ELF-1 (cell line): ENCODE measurements at regions not wholly inside any gene's neighbourhood (a gene's known extent, or its start where the extent isn't known, plus 50 kb on each side); places are given as distances from the start of the nearest gene placed in this dataset.

Experiments
- DNase-seq: peaks from one replicate; pipeline ENCODE4 v3.0.0-alpha.2; 2016; ENCODE audit warnings: low read depth, low spot score

DNA sequence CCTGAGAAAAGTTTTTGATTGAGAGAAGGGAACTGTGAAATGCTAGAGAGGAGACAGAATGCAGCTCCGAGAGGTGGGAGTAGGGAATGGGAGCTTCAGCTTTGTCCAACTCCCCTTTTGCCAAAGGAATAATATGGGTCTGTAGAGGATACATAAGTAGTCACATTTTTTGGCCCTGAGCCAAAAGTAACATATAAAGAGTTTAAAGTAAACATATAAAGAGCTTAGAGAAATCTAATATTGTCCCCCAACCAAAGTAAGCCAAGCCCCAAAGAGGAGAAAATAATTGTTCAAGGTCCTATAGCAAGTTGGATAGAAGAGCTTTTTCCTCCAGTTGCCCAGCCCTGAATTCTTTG is 215.1 kb downstream of the TMEM114 start:
- DNase-seq, result no peak

DNA sequence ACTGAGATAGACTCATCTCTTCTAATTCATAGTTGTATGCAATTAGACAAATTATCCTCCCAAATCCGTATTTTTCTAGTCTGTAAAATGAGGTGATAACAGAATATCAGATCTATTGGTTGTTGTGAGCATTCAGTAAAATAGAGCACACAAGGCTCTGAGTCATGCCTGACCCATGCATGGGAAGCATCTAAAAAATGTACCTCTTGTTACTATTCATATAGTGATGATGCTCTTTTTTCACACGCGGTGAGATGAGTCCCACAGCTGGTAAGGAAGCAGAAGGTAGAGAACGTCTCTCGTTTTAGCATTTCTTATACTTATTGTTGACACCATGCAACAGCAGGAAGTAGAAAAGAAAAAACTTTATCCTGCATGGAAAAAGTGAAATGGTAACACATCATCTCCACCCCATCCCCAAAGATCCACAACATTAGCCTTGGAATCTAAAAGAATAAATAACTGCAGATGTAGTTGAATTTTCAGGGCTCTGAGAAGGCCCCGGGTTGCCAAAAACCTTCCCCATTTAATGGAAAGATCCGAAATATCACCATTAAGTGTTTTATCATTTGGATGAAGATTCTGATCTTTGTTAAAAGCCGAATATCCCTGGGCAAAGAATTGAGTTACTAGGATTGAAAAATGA is 215.6 kb downstream of the TMEM114 start:
- no peak for DNase-seq

DNA sequence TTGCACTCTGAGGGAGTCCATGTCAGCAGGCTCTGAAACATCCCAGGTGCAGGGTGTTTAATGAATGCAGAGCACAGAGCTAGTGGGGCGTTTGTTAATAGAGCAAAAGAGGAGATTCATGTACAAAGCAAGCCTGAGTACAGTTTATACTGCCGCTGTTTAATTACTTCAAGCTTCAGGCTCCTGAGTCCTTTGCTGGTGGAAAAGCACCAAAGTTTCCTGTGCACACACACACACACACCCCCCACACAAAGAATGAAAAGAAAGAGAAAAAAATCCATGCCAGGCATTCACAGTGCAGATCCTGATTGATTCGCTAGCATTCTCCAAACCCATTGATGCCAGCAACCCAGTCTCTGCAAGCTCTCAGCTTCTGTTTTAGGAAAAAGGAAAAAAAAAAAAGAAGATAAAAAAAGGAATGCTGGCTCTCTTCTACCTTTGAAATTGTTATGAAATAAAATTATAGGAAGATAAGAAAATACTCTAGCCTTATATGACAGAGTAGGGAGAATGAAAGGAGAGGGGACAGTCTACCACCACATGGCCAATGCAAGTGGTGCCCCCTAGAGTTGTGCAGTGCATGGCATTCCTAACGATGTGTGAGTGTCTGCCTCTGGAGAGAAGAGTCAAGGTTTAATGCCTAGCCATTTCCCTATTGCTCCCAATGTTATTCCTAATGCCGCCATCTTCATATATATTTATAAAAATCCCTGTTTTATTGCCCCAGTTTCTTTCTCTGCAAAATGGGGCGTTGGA is 216.5 kb downstream of the TMEM114 start:
- no peak for DNase-seq

DNA sequence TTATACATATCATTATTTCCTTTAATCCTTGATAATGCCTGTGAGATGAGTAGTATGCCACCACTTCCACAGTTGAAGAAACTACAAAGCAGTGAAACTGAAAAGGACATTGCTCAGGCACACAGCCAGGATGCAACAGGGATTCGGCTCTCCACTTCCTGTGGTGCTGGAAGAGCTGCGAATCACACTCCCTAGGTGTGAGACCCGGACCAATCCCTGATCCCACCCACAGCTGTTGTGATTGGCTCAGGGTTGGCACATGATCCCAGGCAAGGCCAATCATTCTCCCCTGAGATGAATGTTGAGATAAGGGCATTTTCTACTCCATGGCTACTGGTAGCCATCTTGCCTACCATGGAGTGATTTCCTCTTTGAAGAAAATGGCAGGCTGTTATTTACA is 218.2 kb downstream of the TMEM114 start:
- DNase-seq, result no peak

DNA sequence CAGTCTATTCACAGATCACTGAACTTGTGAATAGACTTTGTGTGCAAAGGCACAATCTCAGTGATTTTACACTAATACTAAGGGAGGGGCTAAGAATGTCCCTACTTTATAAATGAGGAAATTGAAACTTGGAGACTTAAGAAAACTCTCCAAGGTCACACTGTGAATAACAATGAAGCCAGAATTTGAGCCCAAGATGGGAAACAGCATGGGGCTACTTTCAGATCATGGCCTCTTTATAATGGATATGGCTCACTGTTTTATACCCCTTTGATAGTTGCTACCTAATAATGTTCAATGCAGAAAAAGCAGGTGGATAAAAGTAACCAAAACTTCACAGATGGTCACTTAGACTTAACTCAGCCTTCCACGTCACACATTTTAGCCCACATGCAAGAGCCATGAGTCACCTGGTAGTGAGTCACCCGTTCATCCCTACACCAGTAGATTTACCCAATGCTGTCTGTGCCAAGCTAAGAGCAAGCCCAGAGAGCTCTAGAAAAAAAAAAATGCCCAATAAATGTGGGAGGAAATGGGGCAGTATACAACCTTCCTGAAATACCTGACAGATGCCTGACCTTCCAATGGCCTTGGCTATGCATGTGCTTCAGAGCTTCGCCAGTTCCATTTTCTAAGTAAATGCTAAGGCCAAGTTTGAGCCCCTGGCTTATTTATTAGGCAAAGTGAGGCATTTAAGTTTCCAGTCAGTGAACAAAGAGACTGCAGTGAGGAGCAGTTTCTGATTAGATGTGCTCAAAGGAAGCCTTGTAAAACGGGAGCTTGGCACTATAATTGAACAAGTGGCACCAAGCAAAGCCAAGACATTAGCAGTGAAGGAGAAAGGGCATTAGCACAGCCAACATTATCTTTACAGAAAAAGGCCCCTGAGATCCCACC is 219.7 kb downstream of the TMEM114 start:
- DNase-seq, result peak; percentile 10

DNA sequence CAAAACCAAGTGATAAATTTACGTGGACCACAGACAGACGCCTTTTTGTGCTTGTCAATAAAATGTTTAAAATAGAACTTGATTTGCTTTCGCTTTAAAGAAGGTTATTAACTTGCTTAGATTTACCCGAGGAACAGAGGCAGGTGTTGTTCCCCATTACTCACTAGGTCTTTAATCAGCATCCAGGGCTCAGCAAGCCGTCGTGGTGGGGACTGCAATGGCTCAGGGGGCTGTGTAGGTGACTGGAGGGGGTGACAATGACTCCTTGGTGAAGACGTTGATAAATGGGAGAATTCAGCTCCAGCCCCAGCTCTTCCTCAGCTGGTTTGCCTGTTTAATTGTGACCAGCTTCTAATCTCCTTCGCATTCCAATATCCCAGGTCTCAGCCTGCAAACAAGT is 231.4 kb downstream of the TMEM114 start:
- no peak for DNase-seq

DNA sequence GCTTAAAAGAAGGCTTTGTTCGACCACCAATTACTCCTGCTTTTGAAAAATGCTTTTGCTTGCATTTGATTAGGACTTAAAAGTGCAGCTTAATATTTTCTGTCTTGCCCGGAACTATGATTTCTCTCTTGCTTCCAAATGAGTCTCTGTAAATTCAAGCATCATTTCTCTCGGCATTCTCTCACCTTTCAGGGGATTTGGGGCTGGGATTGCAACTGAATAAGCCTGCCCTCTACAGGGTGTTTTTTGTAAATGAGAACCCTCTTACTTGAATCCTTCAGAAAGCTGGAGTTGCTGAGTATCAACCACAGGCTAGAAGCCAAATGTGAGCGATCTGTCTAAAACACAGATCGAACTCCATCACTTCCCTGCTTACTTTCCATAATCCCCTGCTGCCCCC is 234.6 kb downstream of the TMEM114 start:
- DNase-seq, result peak; percentile 7

DNA sequence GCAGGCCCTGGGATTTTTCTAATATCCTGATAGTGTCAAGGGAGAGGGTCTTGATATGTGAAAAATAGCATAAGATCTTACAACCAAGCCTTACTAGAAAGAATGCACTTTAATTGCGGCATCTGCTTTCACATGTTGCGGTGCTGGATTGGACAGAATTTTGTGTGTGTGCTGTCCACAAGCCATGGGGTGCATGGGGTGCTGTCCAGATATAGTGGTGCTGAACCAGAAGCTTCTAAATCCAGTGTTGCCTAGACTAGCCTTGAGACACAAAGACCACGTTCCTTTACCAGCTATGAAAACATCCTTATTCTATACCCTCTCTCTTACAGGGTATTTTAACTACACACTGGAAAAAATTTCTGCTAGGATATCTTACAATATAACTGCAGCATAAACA is 244.0 kb downstream of the TMEM114 start:
- peak; percentile 45 for DNase-seq

DNA sequence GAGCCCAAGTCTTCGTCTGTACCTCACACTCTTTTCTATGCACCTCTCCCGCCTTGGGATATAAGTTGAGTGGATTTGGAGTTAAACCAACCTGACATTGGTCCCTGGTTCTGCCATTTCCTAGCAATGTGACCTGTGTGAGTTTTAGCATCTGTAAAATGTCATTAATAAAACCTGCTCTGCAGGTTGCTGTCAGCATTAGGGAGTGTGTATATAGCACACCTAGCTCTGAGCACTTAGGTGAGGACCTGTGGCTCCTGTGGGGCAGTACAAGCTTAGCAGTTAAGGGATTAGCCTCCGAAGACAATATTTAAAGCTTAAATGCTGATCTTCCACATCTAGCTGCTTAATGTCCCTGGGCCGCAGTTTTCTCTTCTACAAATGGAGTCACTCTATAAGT is 248.0 kb downstream of the TMEM114 start:
- no peak for DNase-seq

DNA sequence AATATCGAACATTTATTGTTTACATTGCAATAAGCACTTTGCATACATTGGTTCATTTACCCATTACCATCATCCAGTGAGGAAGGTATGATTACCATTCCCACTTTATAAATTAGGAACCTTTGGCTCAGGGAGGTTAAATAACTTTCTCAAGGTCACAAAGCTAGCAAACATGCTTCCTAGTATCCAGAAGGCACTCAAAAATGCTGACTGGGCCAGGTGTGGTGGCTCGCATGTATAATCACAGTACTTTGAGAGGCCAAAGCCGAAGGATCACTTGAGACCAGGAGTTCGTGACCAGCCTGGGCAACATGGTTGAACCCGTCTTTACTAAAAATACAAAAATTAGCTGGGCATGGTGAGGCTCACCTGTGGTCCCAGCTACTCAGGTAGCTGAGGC is 259.6 kb downstream of the TMEM114 start:
- no peak for DNase-seq

DNA sequence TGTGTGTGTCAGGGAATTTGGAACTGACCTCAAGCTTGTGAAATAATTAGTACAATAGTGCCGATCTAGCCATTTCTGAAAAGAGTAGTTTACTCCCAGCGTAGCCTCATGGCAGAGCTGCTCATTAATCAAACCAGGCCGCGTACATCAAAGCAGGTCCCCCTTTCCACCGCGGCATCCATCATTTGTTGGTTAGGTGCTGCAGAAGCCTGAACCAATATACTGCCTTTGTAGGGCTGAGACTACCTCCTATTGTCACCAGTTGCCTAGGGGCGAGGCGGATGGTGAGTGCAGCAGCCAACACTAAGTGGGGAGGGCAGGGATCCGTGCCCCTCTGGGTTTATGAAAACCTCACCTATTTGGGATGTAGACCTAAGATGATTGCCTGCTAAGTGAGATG is 264.1 kb downstream of the TMEM114 start:
- peak; percentile 33 for DNase-seq

DNA sequence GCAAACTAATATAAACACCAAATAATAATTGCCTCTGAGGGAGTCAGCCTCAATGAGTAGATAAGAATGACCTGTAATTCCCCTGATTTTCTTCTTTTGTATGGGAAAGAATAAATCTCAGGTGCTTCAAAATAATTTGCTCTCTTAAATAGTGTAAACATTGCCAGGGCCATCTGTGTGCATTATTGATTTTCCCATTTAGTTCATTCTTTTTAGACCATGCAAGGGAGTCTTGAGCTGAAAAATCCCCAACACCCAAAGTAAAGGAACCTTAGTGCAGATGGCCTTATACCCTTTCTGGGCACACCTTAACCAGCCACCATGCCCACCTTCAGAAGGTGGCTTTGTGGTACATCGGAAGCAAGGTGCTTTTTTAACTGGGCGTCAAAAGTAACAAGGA is 267.2 kb downstream of the TMEM114 start:
- DNase-seq, result no peak

DNA sequence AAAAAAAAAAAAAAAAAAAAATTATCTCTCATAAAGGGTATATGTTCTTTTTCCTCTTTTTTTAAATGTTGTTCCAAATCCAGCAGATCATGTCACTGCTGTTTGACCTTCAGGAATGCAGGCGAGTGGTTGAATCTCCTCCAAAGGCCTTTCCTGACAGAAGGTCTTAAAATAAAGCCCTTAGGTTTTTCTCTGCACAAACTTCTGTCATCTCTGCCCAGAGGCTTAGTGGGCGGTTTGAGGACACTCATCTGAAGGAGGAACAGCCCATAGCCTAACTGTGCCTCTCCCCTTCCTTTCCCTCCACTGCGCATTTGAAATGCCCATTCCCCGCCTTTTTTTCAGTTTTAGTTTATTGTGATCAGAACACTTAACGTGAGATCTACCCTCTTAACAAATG is 270.2 kb downstream of the TMEM114 start:
- DNase-seq, result peak; percentile 2

DNA sequence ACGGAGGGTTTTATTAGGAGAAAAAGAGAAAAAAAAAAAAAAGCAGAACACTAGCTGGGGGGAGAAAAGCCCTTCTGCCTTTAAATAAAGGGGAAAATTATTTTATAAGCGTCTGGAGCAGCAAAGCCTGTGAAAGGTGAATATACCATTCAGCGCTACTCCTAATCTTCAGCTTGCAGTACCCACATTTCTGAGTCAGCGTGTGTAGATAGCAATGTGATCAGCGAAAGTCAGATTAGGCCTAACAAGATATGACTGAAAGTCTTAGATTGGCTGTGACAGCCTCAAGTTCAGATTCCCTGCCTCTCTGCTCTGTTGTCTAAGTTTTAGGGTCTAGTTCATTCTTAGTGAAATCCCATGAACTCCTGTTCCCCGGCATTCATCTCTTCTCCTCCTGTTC is 279.5 kb downstream of the TMEM114 start:
- DNase-seq, result no peak

DNA sequence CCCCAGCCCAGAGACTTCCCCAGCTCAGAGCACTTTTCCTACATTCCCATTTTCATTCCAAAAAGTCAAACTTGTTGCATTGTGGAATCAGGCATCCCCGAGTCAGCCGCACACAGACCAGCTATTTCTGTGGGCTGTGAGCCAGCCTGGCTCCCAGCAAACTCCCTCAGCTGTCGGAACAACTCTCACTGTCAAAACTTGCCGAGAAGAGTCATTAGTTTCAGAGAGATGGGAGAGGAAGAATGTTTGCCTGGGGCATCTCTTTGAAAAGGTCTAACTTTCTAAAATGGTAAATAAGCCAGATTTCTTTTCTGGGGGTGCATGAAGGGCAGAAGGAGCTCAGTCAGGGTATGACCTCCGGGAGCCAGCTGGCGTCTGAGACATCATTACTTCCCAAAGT is 280.0 kb downstream of the TMEM114 start:
- DNase-seq, result peak; percentile 2

DNA sequence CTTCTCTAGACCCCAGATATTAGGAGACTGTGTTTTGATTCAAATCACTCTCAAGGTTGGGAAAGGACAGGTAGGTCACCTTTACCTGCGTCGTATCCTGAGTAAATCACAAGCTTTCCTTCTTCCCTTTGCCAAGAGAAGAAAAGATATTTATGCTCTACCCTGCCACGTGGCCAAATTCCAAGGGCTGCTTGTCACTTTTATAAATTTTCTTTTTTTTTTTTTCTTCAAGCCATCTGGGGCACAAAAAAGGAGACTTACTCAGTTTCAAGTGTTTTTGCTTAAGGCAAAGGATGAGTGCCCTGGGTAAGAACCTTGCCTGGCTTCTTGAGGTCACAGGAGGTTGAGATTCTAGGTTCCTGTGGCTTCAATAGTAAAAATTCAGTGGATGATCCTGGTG is 285.1 kb downstream of the TMEM114 start:
- no peak for DNase-seq

DNA sequence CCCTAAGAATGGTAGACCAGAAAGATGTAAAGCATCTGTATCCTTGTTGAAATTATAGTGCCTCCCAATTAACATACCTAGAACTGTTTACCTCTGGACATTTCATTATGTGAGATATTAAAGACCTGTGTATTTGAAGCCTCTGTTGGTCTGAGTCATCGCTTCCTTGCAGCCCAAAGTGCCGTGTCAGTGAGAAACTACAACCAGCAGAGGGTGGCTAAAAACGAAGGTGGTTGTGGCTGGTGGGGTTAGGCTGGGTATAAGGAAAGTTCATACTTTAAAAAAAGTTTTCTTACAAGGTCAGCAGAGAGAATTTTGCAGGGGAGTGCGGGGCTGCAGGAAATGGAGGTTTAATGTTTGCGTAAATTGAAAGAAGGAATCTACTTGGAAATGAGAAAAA is 290.7 kb downstream of the TMEM114 start:
- no peak for DNase-seq

DNA sequence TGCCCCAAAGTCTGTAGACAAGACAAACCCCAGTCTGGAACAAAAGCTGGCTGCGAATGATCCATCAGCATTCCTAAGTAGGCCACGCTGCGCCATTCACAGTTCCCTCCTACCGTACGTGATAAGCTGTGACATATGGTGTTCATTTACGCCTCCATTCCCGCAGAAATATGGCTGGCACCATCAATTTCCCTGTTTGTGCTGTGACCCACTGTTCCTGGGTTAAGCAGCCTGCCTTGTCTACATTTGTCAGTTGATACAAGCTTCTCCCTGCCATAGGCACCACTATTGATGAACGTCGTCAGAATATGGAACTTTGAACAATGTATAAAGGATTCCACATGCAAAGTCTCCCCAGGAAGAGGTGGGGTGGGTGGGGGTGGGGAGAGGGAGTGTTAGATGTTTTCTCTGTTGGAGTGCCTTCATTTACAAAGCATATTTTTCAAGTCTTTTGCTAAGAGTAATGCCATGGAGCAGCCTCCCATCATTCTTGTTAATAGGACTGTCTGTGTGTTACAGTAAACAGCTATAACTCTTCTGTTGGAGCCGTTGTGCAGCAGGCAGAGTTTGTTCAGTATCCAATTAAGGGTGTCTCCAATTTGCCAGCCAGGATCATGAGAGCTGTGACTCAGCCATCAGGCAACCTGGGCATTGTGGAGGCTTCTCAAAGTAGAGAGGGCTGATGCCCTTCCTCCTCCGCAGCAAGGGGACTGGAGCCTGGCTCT is 294.6 kb downstream of the TMEM114 start:
- DNase-seq, result no peak

DNA sequence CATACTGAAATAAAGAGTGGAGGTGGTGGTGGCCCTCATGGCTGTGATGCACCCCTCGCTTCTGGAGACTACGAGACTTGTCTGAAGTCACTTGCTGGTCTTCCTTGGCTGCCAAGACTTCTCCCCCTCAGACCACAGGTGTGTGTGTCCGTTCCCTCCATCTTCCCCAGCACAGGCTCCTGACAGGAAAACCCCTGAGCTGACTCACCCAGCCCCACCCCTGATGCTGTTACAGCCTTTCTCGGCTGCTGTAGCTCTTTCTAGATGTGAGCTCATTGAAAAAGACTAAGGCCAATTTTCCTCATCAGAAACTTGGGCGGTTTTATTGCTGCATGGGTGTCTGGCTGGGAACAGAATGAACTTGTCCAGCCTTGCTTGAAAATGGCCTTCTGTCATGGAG is 296.9 kb downstream of the TMEM114 start:
- DNase-seq, result no peak

DNA sequence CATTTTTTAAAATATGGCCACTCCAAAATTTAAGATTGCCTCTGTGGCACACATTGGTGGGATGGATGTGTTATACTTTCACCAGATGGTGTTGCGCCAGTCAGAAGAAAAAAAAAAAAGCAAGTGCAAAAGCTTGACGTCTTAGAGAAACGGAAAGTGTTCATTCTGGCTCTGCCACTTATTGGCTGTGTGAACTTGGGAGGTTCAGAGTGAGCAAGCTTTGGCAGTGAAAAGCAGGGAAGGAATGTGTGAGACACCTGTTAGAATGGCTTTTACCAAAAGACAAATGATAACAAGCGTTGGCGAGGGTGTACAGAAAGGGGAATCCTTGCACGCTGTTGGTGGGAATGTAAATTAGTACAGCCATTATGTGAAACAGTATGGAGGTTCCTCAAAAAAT is 298.0 kb downstream of the TMEM114 start:
- DNase-seq, result no peak

DNA sequence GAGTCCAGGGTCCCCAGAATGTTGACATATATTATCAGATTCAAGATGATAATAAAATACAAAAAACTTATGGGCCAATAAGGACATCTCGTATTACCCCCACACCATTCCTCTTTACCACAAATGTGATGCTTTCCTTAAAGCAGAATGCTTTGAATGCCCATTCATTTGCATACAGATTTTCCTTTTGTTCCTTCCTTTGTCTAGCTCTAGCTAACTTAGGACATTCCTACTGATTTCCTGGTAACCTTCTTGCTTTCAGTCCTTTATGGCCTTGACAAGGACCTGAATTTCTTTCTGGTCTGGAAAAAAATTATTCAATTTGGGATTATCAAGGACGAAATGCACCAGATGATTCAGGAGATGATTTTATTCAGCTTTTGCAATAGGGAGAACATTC is 304.0 kb downstream of the TMEM114 start:
- no peak for DNase-seq

DNA sequence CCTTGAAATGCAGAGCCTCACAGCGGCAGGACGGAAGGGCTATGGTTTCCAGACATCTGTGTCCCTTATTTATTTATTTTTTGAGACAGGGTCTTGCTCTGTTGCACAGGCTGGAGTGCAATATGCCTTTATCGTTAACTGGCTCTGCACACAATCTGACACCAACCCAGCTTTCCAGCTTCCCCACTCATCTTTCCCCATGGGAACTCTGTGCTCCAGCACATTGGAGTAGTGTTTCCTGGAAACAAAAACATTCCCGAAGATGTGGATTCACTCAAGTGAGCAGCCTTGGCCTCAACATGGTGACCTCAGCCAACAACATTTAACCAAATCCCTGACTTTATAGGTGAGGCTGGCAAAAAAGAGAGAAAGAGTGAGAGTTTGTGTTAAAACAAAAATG is 307.1 kb downstream of the TMEM114 start:
- no peak for DNase-seq
